Mesothelial cell of epicardium (in vitro differentiated cells): ENCODE measurements at regions not wholly inside any gene's neighbourhood (a gene's known extent, or its start where the extent isn't known, plus 50 kb on each side); places are given as distances from the start of the nearest gene placed in this dataset.

Source experiments
- DNase-seq, 2 experiments: peaks; one replicate each; pipeline ENCODE4 v3.0.0; 2021; ENCODE audit warnings: low spot score in 2 of 2; ENCODE audit not compliant: unreplicated experiment in 2 of 2
- H3K27ac Mint-ChIP-seq: 2 replicates; pipeline ENCODE4 v1.8.0; 2021; ENCODE audit warnings: mixed read lengths
- H3K27me3 Mint-ChIP-seq: 2 replicates; pipeline ENCODE4 v1.8.0; 2021; ENCODE audit warnings: low read depth, mixed read lengths
- H3K36me3 Mint-ChIP-seq: 2 replicates; pipeline ENCODE4 v1.8.0; 2021; ENCODE audit warnings: mixed read lengths
- H3K4me1 Mint-ChIP-seq: 2 replicates; pipeline ENCODE4 v1.8.0; 2021; ENCODE audit warnings: mixed read lengths
- H3K4me3 Mint-ChIP-seq: 2 replicates; pipeline ENCODE4 v1.8.0; 2021; ENCODE audit warnings: mild to moderate bottlenecking, moderate library complexity, mixed read lengths
- H3K9me3 Mint-ChIP-seq: 2 replicates; pipeline ENCODE4 v1.8.0; 2021; ENCODE audit warnings: mixed read lengths
- TF ChIP-seq, protein P1 (sequence below): fragments of 200-600 bp; sonication (generic); IDR thresholded peaks from one replicate; pipeline ENCODE4 v1.5.0; 2021; ENCODE audit warnings: antibody characterized with exemption; ENCODE audit not compliant: unreplicated experiment

DNA sequence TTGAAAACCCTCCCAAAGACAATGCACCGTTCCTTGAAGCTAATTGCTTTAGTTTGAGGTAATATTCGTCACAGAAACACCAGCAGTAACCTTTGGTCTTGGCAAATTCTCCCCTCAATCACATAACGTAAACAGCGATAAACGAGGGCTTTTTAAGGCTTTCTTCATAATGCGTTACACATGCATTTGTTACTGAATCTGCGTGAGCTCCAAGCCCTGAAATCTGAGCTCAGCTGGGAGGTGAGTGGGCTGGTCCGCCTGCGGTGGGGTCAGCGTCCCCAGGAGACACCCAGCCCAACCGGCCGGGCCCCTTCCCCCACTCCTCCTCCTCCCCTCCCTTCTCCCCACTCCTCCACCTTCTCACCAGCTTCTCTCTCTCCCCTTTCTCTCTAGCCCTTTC is 91.1 kb downstream of the BARX1 start:
- Mint-ChIP-seq H3K4me1 (peaks cover 13% of the 10 kb centered on the region), H3K27ac (no peak overlapping the region), H3K27me3 (peaks cover 4% of the 10 kb centered on the region), H3K36me3 (no peaks in the 10 kb centered on the region), H3K4me3 (no peak overlapping the region), H3K9me3 (no peaks in the 10 kb centered on the region)
- TF ChIP-seq, protein P1, sequence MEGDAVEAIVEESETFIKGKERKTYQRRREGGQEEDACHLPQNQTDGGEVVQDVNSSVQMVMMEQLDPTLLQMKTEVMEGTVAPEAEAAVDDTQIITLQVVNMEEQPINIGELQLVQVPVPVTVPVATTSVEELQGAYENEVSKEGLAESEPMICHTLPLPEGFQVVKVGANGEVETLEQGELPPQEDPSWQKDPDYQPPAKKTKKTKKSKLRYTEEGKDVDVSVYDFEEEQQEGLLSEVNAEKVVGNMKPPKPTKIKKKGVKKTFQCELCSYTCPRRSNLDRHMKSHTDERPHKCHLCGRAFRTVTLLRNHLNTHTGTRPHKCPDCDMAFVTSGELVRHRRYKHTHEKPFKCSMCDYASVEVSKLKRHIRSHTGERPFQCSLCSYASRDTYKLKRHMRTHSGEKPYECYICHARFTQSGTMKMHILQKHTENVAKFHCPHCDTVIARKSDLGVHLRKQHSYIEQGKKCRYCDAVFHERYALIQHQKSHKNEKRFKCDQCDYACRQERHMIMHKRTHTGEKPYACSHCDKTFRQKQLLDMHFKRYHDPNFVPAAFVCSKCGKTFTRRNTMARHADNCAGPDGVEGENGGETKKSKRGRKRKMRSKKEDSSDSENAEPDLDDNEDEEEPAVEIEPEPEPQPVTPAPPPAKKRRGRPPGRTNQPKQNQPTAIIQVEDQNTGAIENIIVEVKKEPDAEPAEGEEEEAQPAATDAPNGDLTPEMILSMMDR = no peak
- DNase-seq = no peak

DNA sequence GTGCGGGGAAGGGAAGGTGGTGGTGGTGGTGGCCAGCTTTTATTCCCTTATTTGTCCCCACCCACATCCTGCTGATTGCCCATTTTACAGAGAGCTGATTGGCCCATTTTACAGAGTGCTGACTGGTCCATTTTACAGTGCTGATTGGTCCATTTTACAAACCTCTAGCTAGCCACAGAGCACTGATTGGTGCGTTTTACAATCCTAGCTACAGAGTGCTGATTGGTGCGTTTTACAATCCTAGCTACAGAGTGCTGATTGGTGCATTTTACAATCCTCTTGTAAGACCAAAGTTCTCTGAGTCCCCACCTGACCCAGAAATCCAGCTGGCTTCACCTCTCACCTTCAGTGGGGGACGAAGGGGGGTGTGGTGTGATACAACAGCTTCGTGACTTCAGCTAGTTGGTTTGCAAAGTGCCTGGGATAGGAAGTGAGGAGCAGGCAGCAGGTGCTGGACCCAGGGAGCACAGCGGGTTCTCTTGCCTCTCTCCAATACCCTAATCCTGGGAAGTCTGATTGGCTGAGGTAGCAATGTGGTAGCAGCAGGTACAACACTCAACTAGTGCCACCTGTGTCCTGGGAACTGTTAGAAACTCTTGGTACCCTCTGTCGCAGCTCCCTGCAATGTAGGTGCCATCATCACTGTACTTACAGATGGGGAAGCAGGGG is 92.1 kb downstream of the BARX1 start:
- Mint-ChIP-seq H3K36me3 (no peaks in the 10 kb centered on the region), H3K4me1 (peaks cover 13% of the 10 kb centered on the region), H3K27ac (no peak overlapping the region), H3K9me3 (no peaks in the 10 kb centered on the region), H3K4me3 (no peak overlapping the region), H3K27me3 (peaks cover 14% of the 10 kb centered on the region)
- DNase-seq = no peak
- TF ChIP-seq, protein P1 = no peak

DNA sequence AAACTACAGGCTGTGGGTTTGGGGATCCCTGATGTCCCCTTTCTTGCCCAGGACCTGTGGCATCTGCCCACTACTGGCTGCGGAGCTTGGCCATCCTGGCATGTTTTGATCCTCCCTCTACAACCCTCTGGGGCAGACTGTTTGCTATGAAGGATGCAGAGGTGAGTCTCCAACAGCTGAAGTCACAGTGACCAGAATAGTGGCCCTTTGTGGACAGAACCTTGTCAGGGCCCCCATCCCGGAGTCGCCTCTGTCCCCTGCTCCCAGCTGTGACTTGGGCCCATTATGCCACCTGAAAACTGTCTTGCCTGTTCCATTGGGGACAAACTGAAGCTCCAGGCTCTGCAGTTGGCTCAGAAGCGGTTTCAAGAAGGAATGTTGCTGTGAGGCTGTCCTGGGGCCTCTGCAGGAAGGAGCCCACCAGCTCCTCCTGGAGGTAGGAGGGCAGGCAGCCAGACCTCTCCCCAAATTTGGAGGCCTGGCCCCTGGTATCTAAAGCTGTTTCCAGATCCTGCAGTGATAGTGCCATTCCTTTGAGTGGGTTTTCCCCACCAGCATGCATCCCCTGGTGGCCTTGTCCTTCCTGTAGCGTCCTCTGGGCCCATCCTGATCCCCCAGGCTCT is 93.3 kb downstream of the BARX1 start:
- no peak for DNase-seq
- Mint-ChIP-seq H3K4me3 (no peak overlapping the region), H3K27me3 (peaks cover 21% of the 10 kb centered on the region), H3K36me3 (no peaks in the 10 kb centered on the region), H3K9me3 (no peaks in the 10 kb centered on the region), H3K4me1 (peaks cover 13% of the 10 kb centered on the region), H3K27ac (no peak overlapping the region)
- TF ChIP-seq, protein P1 = no peak

DNA sequence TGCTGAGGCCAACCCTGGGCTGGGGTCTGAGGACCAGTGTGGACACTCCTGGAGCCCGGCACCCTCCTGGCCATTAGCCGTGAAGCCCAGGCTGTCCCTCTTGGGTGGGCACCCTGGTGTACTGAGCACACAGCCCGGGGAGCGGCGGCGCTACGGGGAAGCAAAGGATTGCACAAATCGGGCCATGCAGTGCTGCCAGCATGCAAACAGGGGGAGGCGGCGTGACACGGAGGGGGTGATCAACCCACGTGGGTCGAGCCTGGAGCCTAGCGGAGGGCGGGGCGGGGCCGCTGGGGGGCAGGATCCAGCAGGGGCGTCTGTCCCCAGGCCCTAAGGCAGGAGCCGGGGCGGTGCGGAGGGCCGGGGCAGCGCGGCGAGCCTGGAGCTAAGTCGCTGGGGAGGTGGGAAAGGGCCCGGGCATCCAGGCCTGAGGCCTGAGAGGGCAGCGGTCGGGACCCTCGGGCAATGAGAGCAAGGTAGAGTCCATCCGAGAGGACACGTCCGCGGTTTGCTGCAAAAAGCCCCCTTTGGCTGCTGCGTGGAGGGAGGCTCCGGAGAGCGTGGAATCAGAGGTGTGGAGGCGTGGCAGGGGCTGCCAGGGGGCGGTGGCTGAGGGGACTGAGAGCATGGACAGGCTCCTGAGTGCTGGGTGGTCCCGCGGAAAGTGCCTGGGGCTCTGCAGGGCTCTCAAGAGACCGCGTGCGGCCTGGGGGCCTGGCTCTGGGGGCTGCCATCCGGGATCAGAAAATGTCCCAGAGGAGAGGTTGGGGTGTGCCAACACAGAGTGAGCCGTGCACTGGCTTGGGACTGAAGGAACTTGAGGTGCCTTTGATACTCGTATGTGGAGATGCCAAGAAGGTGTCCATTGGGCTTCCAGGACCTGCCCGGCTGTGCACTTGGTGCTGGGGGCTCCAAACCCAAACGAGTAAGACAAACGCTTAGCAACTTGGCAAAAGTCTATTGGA is 94.2 kb downstream of the BARX1 start:
- Mint-ChIP-seq H3K27me3 (peaks cover 24% of the 10 kb centered on the region), H3K27ac (no peak overlapping the region), H3K36me3 (no peaks in the 10 kb centered on the region), H3K4me3 (no peak overlapping the region), H3K9me3 (no peaks in the 10 kb centered on the region), H3K4me1 (peaks cover 13% of the 10 kb centered on the region)
- no peak for DNase-seq
- TF ChIP-seq, protein P1 = no peak

DNA sequence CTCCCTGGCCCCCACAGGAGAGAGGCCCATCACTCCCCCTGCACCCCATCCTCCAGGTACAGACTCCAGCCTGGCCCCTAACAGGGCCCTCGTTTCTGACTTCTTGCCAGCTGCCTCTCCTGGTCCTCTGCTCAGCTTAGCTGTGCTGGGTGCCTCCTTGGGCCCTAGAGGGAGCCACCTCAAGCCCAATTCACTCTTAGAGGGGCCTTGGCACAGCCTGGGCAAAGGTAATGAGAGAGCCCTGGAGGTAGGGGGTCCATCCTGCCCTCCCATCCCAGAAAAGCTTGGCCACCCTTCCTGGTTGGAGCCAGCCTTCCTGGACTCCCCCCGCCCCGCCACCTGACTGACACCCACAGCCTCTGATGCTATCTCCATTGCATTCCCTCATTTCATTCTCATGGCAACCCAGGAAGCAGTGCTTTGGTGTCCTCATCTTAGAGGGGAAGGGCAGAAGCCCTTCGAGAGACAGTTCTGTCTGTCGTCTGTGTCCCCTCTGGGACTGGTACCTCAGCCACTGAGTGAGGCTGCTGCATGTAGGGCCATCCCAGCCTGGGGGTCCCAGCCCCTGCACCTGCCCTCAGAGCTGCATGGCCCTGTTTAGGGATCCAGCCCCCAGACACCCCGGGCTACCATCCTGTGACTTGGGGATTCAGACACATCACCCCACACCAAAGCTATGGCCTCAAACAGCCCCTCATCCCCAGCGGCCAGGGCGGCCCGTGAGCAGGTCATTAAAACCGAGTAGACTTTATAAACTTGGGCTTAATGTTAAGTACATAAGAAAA is 95.5 kb downstream of the BARX1 start:
- Mint-ChIP-seq H3K9me3 (peaks cover 9% of the 10 kb centered on the region), H3K27me3 (peaks cover 36% of the 10 kb centered on the region), H3K4me3 (no peak overlapping the region), H3K4me1 (peaks cover 12% of the 10 kb centered on the region), H3K27ac (no peak overlapping the region), H3K36me3 (no peaks in the 10 kb centered on the region)
- TF ChIP-seq, protein P1 = no peak
- no peak for DNase-seq
